HG03575 (cell line): ENCODE measurements at regions not wholly inside any gene's neighbourhood (a gene's known extent, or its start where the extent isn't known, plus 50 kb on each side); places are given as distances from the start of the nearest gene placed in this dataset.

Experiments
- ATAC-seq: cut with Tn5 transposase; IDR thresholded peaks from one replicate; pipeline ENCODE4 v1.9.1; 2021; ENCODE audit not compliant: unreplicated experiment, insufficient number of reproducible peaks, low FRiP score; ENCODE audit errors: extremely low read depth

GRCh38 chr16:80369138-80369958, 171.4 kb upstream of the DYNLRB2 start:
- ATAC-seq: no peak

DNA sequence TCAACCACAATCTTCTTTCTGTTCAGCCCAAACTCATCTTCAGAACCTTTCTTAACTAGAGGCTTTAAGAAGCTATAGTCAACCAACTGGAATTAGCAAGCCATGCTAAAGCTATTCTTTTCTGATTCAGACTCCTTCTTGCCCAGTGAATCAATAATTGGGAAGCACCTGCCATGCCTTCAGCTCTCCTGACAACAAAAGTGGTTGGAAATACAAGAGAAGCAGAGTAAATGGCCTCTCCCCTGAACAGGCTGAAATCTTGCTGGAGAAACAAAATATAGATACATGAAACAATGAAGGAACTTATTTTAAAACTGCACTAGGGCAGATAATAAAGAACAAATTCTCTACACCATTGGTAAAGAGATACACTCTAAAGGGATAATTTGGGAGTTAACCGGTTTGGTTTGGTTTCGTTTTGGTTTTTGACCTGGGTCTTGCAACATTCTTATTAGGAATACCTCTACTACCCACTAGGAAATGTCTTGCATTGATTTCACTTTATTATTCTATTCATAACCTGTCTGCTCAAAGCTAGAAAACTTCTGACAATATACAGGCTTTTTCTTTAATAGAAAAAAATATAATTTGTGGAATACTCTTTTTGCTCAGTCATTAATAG, 173.6 kb upstream of the DYNLRB2 start:
- ATAC-seq: no peak

DNA sequence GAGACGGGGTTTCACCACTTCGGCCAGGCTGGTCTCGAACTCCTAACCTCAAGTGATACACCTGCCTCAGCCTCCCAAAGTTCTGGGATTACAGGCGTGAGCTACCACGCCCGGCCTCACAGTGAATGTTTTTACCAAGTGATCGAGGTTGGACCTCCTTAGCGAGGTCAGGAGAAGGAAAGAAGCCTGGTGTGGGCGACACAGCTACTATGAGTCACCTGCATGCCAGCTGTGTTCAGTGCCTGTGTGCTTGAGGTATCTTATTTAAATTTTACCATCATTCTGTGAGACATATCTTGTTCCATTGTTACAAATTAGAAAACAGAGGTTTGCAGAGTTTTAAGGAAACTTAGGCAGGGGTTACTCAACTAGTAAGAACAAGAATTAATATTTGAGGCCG, 174.8 kb upstream of the DYNLRB2 start:
- no peak for ATAC-seq

- no peak for ATAC-seq
These were observed 178.0 kb upstream of the DYNLRB2 start for GRCh38 chr16:80362816-80363215.

DNA sequence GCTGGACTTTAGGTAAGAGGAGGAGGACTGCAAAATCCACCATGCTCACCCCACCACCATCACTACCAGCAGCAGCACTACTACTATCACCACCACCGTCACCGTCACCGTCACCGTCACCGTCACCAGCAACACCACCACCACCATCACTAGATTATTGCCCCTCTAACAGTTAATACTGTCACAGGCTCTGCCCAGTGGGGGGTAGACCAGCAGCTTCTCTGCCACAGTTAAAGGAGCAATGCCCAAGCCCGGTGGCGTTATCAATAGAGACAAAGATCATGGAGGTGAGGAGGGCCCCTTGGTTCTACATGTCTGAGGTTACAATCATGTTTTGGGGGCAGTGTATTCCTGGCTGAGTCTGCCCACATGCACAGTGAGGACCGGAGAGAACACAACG, 184.4 kb upstream of the DYNLRB2 start:
- no peak for ATAC-seq

DNA sequence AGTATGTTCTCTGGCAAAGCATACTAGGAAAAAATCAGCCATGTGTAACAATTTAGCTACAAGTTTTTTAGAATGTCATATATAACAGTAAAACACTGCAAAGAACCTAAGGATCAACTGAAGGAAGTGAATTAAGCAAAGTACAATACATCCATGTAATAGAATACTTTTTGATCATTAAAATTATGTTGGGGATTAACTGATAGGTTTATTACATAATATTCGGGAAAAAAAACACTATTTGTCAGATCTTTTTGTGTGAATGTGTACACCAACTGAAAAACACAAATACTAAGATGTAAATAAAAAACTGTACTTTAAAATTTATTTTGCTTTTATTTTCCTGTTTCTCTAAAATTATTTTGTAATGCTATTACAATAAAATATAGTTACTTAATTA, 185.5 kb upstream of the DYNLRB2 start:
- no peak for ATAC-seq

DNA sequence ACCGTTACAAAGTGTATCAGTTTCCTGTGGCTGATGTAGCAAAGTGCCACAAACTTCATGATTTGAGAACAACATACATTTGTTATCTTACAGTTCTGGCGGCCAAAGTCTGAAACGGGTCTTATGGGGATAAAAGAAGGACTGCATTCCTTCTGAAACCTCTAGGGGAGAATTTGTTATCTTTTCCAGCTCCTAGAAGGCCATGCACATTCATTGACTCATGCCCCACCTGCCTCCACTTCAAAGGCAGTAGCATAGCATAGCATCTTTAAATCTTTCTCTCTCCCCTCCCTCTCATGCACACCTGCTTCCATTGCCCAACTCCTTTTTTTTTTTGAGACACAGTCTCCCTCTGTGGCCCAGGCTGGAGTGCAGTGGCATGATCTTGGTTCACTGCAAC, 190.7 kb upstream of the DYNLRB2 start:
- no peak for ATAC-seq

GRCh38 chr16:80347900-80348299, 192.9 kb upstream of the DYNLRB2 start:
- ATAC-seq: no peak

- ATAC-seq: no peak
These were observed 193.8 kb upstream of the DYNLRB2 start for GRCh38 chr16:80347002-80347401.

DNA sequence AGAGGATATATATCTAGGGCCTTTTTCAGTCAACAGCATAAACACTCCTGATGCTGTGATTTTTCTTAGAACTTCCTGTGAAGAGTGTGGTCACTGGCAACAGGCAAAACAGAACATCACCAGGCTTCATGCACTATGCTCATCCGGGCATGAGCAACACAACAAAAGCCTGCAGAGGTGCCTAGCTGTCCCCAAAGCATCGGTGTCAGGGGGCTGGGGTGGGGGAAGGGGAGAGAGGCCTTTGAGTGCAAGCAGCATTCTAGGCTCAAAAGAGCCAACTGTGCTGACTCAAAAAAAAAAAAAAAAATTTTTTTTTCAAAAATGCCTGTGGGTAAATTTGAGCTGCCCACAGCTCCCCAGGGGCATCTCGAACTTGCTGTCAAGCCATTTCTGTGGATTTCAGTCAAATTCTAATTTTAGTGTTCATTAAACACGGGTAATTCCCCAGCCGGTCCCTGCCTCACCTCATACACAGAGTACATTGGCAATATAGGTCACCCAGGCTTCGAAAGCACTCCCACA, 194.6 kb upstream of the DYNLRB2 start:
- ATAC-seq: no peak

DNA sequence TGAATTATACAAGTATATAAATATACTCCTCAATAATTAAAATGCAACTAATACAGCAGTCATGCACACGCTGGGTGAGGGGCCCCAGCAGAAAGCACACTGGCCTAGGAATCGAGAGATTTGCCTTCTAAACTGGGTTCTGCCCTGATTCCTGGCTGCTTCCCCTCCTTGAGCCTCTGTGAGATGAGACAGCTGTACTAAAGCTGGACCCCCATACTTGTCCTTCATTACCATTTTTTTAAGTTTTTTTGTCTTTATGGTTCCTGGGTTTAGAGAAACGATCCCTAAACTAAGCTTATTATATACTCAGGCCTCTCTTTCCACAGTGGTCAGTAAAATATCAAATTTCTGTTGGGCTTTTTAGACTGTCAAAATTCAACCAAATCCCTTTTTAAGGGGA, 195.1 kb upstream of the DYNLRB2 start:
- ATAC-seq: no peak

- no peak for ATAC-seq
These were observed 196.2 kb upstream of the DYNLRB2 start for GRCh38 chr16:80344570-80344969.

DNA sequence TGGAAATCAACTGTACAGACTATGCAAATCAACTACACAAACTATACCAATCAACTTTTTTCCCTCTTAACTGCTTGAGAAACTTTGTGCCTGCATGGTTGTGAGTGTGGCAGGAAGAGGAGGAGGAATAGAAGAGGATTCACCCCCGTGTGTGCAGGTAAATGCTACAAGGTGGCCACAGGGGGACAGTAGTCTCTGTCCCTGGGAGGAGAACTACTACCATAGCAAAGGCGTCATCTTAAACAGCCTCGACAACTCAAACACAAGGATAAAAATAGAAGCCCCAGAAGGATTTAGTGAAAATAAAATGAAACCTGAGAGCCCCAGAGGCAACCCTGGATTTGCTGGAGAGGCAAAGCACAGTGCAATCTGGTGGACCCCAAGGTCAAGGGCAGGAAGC, 199.5 kb upstream of the DYNLRB2 start:
- no peak for ATAC-seq

- no peak for ATAC-seq
These were observed 203.0 kb upstream of the DYNLRB2 start for GRCh38 chr16:80337786-80338185.

- ATAC-seq: no peak
These were observed 210.0 kb upstream of the DYNLRB2 start for GRCh38 chr16:80330803-80331202.

DNA sequence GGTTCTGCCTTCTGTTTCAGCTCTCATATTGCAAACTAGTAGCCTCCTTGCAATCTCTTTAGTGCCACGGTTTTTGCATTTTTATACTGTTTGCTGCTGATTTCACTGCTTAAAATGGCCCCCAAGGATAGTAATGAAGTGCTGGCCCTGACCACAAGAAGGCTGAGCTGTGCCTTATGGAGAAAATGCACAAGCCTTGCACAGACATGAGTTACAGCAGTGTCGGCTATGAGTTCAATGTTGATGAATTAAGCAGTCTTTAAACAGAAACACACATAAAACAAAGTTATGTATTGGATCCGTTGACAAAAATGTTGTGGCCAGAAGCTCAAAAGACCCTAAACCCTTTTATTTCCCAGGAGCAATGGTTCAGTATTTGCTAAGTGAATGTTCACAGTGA, 210.6 kb upstream of the DYNLRB2 start:
- ATAC-seq: no peak

DNA sequence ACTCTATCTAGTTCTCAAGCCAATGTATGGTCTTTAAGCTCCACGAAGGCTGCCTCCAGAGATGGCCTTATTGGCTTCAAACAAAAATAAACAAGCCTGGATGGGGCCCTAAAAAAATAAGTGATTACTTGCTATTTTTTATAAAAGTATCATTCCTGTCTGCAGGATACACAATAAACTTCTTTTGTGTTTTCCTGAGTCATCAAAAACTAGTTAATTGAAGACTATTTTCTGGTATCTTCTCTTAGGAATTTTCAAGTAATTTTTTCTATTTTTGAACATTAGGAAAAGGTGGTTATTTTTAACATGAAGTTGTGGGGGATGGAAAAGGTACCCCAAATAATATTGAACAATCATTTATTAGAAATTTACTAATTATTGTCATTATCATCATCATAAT, 213.1 kb upstream of the DYNLRB2 start:
- no peak for ATAC-seq

GRCh38 chr16:80324371-80324770, 216.4 kb upstream of the DYNLRB2 start:
- ATAC-seq: no peak

DNA sequence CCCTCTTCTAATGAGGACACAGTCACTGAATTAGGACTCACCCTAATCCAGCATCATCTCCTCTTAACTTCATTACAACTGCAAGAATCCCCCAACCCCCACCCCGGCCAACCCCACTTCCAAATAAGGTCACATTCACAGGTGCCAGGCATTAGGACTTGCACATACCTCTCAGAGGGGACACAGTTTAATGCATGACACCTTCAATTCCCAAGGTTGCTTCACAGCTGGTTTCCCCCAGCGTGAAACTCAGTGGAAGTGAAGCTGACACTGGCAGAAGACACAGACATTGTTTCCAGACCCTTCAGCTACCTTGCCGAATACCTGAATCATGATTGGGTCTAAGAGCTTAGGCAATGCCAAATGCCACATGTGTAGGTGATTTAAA, 217.0 kb upstream of the DYNLRB2 start:
- no peak for ATAC-seq

GRCh38 chr16:80323187-80323807, 217.5 kb upstream of the DYNLRB2 start:
- no peak for ATAC-seq
